ENCODE measurements at regions not wholly inside any gene's neighbourhood (a gene's known extent, or its start where the extent isn't known, plus 50 kb on each side); places are given as distances from the start of the nearest gene placed in this dataset.

DNA sequence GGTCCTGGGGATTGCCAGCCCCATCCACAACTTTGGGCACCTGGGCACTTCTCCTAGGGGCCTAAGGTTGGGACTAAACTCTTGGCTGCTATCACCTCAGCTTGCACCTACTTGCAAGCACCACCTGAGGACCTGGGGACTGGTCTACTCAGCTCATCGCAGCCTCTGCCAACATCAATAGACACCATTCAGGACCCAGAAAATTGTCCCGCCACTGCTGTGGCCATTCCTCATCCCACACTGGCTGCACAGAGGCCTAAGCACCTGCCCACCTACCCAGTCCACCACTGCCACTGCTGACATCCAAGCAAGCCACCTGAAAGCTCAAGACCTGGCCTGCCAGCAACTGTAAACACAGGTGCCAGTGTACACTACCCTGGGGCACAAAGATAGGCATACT is 234.1 kb downstream of the STK31 start:
- no peak for DNase-seq (ENCODE audit: low read depth)
- no peak overlapping the region for H3K4me3 ChIP-seq (ENCODE audit: low read depth, low read length)
- TF ChIP-seq, protein P1, sequence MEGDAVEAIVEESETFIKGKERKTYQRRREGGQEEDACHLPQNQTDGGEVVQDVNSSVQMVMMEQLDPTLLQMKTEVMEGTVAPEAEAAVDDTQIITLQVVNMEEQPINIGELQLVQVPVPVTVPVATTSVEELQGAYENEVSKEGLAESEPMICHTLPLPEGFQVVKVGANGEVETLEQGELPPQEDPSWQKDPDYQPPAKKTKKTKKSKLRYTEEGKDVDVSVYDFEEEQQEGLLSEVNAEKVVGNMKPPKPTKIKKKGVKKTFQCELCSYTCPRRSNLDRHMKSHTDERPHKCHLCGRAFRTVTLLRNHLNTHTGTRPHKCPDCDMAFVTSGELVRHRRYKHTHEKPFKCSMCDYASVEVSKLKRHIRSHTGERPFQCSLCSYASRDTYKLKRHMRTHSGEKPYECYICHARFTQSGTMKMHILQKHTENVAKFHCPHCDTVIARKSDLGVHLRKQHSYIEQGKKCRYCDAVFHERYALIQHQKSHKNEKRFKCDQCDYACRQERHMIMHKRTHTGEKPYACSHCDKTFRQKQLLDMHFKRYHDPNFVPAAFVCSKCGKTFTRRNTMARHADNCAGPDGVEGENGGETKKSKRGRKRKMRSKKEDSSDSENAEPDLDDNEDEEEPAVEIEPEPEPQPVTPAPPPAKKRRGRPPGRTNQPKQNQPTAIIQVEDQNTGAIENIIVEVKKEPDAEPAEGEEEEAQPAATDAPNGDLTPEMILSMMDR (IDR thresholded peaks at IDR 0.05; ENCODE audit: insufficient read depth, low read length), result no peak

DNA sequence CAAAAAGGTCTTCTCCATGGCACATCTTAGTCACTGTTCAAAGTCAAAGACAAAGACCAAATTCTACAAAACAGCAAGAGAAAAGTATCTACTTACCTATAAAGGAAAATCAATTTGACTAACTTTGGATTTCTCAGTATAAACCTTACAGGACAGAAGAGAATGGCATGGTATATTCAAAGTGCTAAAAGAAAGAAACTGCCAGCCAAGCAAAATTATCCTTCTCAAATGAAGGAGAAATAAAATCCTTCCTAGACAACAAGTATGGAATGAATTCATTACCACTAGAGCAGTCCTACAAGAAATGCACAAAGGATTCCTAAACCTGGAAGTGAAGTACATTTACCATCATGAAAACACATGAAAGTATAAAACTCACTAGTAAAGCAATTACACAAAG is 235.5 kb downstream of the STK31 start:
- no peak overlapping the region for H3K4me3 ChIP-seq (ENCODE audit: low read depth, low read length)
- TF ChIP-seq, protein P1 (IDR thresholded peaks at IDR 0.05; ENCODE audit: insufficient read depth, low read length), result no peak
- DNase-seq (ENCODE audit: low read depth), result no peak

DNA sequence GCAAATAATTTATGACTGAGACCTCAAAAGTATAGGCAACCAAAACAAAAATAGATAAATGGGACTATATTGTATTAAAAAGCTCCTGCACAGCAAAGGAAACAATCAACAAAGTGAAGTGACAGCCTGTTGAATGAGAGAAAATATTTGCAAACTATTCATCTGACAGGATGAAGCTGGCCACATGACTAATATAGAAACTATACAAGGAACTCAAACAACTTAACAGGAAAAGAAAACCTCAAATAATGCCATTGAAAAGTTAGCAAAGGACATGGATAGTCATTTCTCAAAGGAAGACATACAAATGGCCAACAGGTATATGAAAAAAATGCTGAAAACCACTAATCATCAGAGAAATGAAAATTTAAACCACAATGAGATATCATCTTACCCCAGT is 245.1 kb downstream of the STK31 start:
- DNase-seq (ENCODE audit: low read depth), result no peak
- H3K4me3 ChIP-seq (ENCODE audit: low read depth, low read length), result no peak overlapping the region
- TF ChIP-seq, protein P1 (IDR thresholded peaks at IDR 0.05; ENCODE audit: insufficient read depth, low read length), result no peak

DNA sequence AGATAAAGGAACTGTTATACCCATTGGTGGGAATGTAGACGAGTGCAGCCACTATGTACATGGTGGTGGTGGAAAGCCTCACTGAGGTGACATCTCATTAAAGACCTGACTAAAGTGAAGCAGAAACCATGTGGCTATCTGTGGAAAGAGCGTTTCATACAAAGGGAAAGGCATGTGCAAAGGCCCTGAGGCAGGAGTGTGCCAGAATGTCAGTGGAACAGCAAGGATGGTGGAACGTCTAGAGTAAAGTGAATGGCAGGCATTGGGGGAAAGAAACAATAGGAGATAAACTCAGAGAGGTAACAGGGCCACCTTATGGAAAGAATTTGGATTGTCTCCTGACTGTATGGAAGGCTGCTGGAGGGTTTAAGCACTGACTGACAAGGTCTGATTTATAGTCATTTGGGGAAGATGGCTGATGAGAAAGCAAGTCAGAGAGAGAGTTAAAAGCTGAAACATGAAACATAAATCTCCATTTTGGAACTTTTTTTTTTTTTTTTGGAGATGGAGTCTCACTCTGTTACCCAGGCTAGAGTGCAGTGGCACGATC is 245.7 kb downstream of the STK31 start:
- TF ChIP-seq, protein P1 (IDR thresholded peaks at IDR 0.05; ENCODE audit: insufficient read depth, low read length), result no peak
- H3K4me3 ChIP-seq (ENCODE audit: low read depth, low read length), result no peak overlapping the region
- DNase-seq (ENCODE audit: low read depth), result no peak

DNA sequence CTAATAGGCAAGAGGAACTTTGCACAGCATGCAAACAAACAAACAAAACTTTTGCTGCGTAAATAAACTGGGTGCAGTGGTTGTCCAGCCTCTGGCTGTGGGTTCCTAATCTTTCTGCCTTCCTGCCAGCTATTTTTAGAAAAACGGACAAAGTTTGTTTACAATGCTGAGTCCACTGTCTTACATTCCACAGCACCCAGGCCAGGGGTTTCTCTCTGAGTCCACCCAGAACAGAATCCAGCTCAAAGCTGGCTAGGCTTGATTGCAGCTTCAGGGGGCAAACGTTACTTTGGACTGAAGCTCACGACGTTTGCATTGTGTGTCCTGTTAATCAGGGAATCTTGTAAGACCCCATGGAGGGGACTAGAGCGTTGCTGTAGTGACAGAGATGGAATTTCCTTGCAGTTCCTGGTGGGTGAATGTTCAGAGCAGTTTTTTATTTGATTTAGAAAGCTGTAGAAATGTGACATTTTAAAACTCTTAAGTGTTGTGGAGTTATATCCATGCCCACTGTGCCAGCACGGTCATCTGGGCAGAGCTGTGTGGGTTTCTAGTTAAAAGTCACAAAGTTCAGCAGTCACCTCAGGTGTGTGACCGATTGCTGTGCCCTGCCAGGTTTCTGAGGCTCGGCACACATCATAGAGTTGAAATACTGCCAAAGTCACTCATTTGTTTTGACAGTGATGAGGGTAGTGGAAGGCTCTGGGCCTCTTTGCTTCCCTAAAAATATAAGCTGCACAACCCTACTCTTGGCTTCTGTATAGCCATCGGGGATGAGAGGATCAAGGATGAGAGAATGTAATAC is 247.0 kb downstream of the STK31 start:
- DNase-seq (ENCODE audit: low read depth), result no peak
- TF ChIP-seq, protein P1 (IDR thresholded peaks at IDR 0.05; ENCODE audit: insufficient read depth, low read length), result no peak

DNA sequence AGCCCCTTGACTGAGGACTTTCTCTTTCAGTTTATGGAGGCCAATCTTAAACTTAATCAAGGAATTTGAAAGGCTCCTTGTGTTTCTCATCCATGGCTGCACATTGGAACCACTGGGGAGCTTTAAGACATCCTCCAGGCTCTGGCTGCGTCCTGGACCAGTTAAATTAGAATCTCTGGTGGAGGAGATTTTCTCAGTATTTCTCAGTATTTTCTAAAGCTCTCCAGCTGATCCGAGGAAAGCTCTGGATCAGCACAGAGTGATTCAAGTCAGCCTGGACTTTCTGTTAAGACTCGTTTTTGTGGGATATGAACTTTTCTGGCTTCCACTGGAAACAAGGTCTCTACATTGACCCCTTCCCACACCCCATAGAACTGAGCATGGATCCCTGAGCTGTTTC is 249.8 kb downstream of the STK31 start:
- TF ChIP-seq, protein P1 (IDR thresholded peaks at IDR 0.05; ENCODE audit: insufficient read depth, low read length), result no peak
- no peak for DNase-seq (ENCODE audit: low read depth)
- no peak overlapping the region for H3K4me3 ChIP-seq (ENCODE audit: low read depth, low read length)

More for the DNA sequence above, 247.0 kb downstream of the STK31 start:
- no peak overlapping the region for H3K4me3 ChIP-seq (ENCODE audit: low read depth, low read length)
